ENCODE measurements at regions not wholly inside any gene's neighbourhood (a gene's known extent, or its start where the extent isn't known, plus 50 kb on each side); places are given as distances from the start of the nearest gene placed in this dataset.

GRCh38 chr14:58884442-58884841 is 246.7 kb downstream of the DACT1 start:
- H3K9me3 Mint-ChIP-seq: no peaks in the 10 kb centered on the region
- TF ChIP-seq CTCF (conservative IDR thresholded peaks at IDR 0.05): peak; percentile 42
- H3K27me3 Mint-ChIP-seq (ENCODE audit: low read depth): no peaks in the 10 kb centered on the region
- no peaks in the 10 kb centered on the region for H3K36me3 Mint-ChIP-seq (ENCODE audit: low read depth)
- no peak overlapping the region for H3K4me3 Mint-ChIP-seq
- H3K4me1 Mint-ChIP-seq: no peaks in the 10 kb centered on the region
- H3K27ac Mint-ChIP-seq (ENCODE audit: unreplicated experiment): no peak overlapping the region
- DNase-seq (ENCODE audit: low read depth, low spot score): no peak

GRCh38 chr14:58887931-58888330 is 250.2 kb downstream of the DACT1 start:
- no peak for TF ChIP-seq CTCF (conservative IDR thresholded peaks at IDR 0.05)
- no peak overlapping the region for H3K27ac Mint-ChIP-seq (ENCODE audit: unreplicated experiment)
- H3K4me1 Mint-ChIP-seq: no peaks in the 10 kb centered on the region
- H3K4me3 Mint-ChIP-seq: no peak overlapping the region
- no peak for DNase-seq (ENCODE audit: low read depth, low spot score)
- H3K36me3 Mint-ChIP-seq (ENCODE audit: low read depth): no peaks in the 10 kb centered on the region
- peaks cover 3% of the 10 kb centered on the region for H3K27me3 Mint-ChIP-seq (ENCODE audit: low read depth)
- no peaks in the 10 kb centered on the region for H3K9me3 Mint-ChIP-seq

- Mint-ChIP-seq H3K27me3 (ENCODE audit: low read depth) (no peaks in the 10 kb centered on the region), H3K9me3 (peaks cover 2% of the 10 kb centered on the region), H3K4me1 (no peaks in the 10 kb centered on the region), H3K27ac (ENCODE audit: unreplicated experiment) (no peak overlapping the region), H3K4me3 (no peak overlapping the region), H3K36me3 (ENCODE audit: low read depth) (no peaks in the 10 kb centered on the region)
- DNase-seq (ENCODE audit: low read depth, low spot score): no peak
- no peak for TF ChIP-seq CTCF (conservative IDR thresholded peaks at IDR 0.05)
Measured at GRCh38 chr14:58898655-58899316, 261.0 kb downstream of the DACT1 start.

GRCh38 chr14:58899317-58899713 is 261.6 kb downstream of the DACT1 start:
- no peak overlapping the region for H3K4me3 Mint-ChIP-seq
- no peaks in the 10 kb centered on the region for H3K27me3 Mint-ChIP-seq (ENCODE audit: low read depth)
- no peak overlapping the region for H3K27ac Mint-ChIP-seq (ENCODE audit: unreplicated experiment)
- no peaks in the 10 kb centered on the region for H3K4me1 Mint-ChIP-seq
- DNase-seq (ENCODE audit: low read depth, low spot score): no peak
- H3K9me3 Mint-ChIP-seq: peaks cover 2% of the 10 kb centered on the region
- no peaks in the 10 kb centered on the region for H3K36me3 Mint-ChIP-seq (ENCODE audit: low read depth)
- no peak for TF ChIP-seq CTCF (conservative IDR thresholded peaks at IDR 0.05)

GRCh38 chr14:58901826-58902225 is 264.1 kb downstream of the DACT1 start:
- no peaks in the 10 kb centered on the region for H3K4me1 Mint-ChIP-seq

More at GRCh38 chr14:58901826-58902225, 264.1 kb downstream of the DACT1 start:
- Mint-ChIP-seq H3K27ac (ENCODE audit: unreplicated experiment) (no peak overlapping the region), H3K4me3 (no peak overlapping the region), H3K36me3 (ENCODE audit: low read depth) (no peaks in the 10 kb centered on the region), H3K9me3 (peaks cover 2% of the 10 kb centered on the region), H3K27me3 (ENCODE audit: low read depth) (no peaks in the 10 kb centered on the region)
- no peak for TF ChIP-seq CTCF (conservative IDR thresholded peaks at IDR 0.05)
- no peak for DNase-seq (ENCODE audit: low read depth, low spot score)

Measured in neural crest cell (in vitro differentiated cells).